GM18907 (cell line): ENCODE measurements at regions not wholly inside any gene's neighbourhood (a gene's known extent, or its start where the extent isn't known, plus 50 kb on each side); places are given as distances from the start of the nearest gene placed in this dataset.

Experiments
- ATAC-seq: cut with Tn5 transposase; IDR thresholded peaks from one replicate; pipeline ENCODE4 v1.9.1; 2021; ENCODE audit warnings: mild to moderate bottlenecking, moderate library complexity; ENCODE audit not compliant: unreplicated experiment

GRCh38 chr6:77403424-77403823 is 59.9 kb downstream of the HTR1B start:
- ATAC-seq: no peak

- no peak for ATAC-seq
These were observed 62.1 kb downstream of the HTR1B start for GRCh38 chr6:77401231-77401630.

DNA sequence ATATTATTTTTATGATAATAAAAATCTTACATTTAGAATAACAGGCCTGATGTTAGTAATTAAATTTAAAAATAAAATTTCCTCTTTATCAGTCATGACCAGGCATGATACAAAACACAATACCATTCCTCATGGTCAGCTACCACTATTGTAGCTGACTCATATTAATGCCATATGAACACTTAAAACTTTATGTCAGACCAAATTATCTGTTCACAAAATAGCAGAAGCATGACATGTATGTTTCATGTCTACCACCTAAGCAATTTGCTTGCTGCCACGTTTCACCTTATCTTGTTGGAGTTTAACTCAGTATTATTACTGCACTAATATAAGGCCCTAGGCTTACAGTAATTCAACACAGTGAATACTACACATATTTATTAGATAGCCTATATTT is 65.7 kb downstream of the HTR1B start:
- ATAC-seq: no peak

DNA sequence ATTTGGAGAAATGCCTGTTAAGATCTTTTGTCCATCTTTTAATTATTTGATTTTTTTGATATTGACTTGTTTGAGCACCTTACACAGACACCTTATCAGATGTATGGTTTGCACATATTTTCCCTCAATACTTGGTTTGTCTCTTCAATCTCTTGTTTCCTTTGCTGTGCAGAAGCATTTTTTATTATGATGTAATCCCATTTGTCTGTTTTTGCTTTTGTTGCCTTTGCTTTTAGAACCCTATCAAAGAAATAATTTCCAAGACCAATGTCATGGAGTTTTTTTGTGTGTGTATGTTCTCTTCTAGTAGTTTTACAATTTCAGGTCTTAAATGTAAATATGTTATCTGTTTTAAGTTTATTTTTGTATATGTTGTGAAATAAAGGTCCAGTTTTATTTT is 73.9 kb downstream of the HTR1B start:
- no peak for ATAC-seq

GRCh38 chr6:77383026-77383425 is 80.3 kb downstream of the HTR1B start:
- ATAC-seq: no peak

GRCh38 chr6:77373955-77374354 is 89.3 kb downstream of the HTR1B start:
- no peak for ATAC-seq

DNA sequence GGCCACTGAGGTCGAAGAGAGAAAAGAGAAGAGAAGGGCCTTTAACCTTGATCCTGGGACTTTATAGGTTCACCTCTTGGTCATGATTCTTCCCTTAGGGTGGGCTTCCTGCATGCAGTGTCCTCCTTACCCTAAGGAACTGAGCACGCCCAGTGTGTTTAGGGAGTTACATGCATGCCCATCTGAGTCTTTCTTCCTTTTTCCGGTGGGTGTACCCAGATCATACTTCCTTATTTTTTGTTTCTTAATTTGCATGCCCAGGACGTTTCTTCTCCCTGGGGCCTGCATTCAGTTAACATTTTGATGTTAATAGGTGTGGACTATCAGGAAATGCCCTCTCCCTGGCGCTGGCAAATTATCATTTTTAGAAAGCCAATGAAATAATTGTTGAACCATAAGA is 91.5 kb downstream of the HTR1B start:
- ATAC-seq: no peak

GRCh38 chr6:77368660-77369313 is 94.5 kb downstream of the HTR1B start:
- ATAC-seq: no peak

GRCh38 chr6:77366798-77367197 is 96.5 kb downstream of the HTR1B start:
- no peak for ATAC-seq

DNA sequence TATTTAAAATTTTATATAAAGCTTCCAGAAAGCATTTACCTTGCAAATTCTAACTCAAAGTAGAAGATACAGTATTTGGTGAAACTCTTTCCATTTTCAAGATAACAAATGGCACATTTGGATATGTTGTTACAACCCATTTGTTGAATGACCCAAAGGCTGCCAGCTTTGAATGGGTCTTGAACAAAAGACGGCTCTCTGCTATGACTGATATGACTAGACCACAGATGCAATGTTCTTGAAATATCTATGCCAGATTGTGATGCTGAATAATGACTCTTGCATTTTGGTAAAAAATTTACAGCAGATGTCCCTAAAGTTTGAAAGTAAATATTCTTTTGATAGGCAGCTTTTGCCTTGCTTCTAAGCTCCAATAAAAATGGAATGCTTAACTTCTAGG is 99.6 kb downstream of the HTR1B start:
- ATAC-seq: no peak

- ATAC-seq: no peak
These were observed 101.2 kb downstream of the HTR1B start for GRCh38 chr6:77362055-77362454.

DNA sequence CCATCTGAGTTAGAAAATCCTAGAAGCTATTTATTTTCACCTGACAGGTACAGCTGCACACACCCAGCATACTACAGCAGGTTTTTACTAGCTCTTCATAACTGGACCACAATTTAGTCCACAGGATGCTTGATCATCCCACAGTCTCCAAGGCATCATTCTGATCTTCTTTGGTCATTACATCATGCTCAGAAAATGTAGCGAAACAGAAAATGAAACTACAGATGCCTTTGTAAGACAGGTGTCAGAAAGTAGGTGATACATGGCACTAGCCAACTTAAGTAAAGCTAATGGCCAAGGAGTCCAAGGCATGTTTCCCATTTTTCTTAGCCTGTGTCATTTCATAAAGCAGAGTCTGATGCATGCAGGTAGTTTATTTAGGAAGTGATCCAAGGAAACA is 102.3 kb downstream of the HTR1B start:
- ATAC-seq: no peak

DNA sequence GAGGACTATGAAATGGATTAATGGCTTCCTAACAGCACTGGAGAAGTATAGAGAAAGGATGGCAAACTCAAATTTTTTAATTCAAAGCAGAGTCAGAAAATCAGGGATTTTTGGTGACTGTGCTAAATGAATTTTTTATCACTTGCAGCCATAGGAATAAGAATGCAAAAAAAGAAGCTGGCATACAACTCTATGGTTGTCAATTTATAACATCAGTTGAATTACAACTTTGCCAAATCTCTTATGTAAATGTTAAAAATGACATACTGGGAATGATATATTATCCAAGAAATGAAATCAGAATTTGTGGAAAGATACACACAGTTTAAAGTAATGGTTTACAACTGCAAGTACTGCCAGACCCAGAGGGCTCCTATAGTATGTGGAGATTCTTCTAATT is 106.5 kb downstream of the HTR1B start:
- no peak for ATAC-seq

GRCh38 chr6:77354581-77354980 is 108.7 kb downstream of the HTR1B start:
- ATAC-seq: no peak

- no peak for ATAC-seq
These were observed 110.2 kb downstream of the HTR1B start for GRCh38 chr6:77353129-77353528.

DNA sequence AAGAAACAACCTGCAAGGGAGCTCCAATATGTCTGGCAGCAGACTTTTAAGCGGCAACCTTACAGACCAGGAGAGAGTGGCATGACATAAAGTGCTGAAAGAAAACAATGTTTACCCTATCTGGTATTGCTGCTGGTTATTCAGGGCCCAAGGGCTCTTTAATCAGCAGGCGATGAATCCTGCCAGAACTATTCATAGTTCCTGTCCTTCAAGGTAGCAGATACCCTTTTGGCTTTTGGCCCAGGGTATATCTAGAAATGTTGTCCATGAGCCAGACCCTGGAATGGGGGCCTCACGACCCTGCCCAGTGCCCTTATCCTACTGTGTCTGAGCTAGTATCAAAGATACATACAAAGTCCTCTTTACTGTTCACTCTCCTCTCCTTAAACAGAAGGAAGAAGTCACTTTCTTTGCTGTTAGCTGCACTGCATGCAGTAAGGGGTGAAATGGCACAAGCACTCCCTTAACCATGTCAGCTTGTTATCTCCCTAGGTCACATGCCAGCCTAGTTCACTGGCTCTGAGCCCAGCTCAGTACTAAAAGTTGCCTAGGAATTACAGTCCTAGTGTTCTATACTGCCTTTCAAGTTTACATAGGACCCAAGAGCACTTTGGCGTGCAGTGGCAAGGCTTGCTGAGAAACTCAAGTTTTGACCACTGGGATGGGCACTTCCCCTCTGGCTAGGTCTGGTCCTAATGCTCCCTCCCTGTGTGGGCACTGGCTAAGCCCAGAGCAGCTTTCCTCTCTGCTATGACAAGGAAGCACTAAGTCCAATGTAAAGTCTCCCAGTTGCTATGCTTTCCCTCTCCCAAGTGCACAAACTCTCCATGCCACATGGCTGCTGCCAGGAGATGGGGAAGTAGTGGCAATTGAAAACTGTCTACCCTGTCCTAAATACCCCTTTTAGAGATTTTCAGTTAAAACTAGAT is 122.0 kb downstream of the HTR1B start:
- ATAC-seq: no peak

DNA sequence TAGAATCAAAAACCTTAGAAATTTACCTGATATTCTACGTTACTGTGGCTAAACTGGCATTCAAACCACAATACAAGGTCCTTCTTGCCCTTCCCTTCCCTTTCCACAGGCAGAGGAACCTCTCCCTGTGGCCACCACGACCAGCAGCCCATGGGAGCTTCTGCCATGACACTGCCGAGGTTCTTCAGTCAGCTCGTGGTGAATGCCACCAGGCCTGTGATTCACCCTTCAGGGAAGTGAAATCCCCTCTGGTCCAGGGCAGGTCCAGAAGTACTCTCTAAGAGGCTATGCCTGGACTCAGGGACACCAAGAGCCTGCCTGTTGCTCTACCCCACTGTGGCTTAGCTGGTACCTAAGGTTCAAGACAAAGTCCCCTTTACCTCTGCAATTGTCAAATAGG is 123.0 kb downstream of the HTR1B start:
- ATAC-seq: no peak

- ATAC-seq: no peak
These were observed 123.4 kb downstream of the HTR1B start for GRCh38 chr6:77339926-77340325.

GRCh38 chr6:77337392-77337791 is 125.9 kb downstream of the HTR1B start:
- no peak for ATAC-seq

DNA sequence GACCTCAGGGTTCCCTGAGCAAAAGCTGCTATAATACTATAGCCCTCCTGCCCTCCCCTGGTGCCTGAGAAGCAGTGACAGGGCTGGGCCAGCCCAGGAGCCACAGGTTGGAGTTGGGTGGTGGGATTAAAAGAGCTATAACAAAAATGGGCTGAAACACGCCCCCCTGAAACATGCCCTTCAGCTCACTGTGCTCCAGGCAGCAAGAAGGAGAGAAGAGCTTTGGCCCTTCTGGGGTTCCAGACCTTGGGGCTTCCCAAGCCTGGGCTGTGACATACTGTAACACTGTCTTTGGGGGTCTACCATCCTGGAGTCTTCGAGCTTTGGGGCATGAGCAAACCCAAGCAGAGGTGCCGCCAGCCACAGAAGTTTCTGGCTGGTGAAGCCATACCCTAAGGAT is 129.2 kb downstream of the HTR1B start:
- no peak for ATAC-seq

GRCh38 chr6:77332915-77333623 is 130.2 kb downstream of the HTR1B start:
- no peak for ATAC-seq

- ATAC-seq: no peak
These were observed 136.6 kb downstream of the HTR1B start for GRCh38 chr6:77326711-77327110.
